ENCODE measurements at regions not wholly inside any gene's neighbourhood (a gene's known extent, or its start where the extent isn't known, plus 50 kb on each side); places are given as distances from the start of the nearest gene placed in this dataset.
"Not testable (repeated sequence)": the region's sequence is repeated elsewhere in the genome, so short reads cannot be mapped to it uniquely, and the experiment has no call there.

DNA sequence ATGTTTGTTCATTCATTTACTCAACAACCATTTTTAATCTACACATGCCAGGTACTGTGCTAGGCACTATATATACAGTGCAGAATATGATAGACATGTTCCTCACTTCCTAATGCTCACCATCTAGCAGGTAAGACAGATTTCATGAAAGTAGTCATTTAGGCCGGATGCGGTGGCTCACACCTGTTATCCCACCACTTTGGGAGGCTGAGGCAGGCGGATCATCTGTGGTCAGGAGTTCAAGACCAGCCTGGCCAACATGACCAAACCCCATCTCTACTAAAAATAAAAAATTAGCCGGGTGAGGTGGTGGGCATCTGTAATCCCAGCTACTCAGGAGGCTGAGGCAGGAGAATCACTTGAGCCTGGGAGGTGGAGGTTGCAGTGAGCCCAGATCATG, 71.9 kb upstream of the GJB6 start:
- TF ChIP-seq POLR2A (IDR thresholded peaks at IDR 0.05) = not testable (repeated sequence)
- TF ChIP-seq, protein P1, sequence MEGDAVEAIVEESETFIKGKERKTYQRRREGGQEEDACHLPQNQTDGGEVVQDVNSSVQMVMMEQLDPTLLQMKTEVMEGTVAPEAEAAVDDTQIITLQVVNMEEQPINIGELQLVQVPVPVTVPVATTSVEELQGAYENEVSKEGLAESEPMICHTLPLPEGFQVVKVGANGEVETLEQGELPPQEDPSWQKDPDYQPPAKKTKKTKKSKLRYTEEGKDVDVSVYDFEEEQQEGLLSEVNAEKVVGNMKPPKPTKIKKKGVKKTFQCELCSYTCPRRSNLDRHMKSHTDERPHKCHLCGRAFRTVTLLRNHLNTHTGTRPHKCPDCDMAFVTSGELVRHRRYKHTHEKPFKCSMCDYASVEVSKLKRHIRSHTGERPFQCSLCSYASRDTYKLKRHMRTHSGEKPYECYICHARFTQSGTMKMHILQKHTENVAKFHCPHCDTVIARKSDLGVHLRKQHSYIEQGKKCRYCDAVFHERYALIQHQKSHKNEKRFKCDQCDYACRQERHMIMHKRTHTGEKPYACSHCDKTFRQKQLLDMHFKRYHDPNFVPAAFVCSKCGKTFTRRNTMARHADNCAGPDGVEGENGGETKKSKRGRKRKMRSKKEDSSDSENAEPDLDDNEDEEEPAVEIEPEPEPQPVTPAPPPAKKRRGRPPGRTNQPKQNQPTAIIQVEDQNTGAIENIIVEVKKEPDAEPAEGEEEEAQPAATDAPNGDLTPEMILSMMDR (IDR thresholded peaks at IDR 0.05) = not testable (repeated sequence)
